GM18519 (cell line): ENCODE measurements at regions not wholly inside any gene's neighbourhood (a gene's known extent, or its start where the extent isn't known, plus 50 kb on each side); places are given as distances from the start of the nearest gene placed in this dataset.
"Not testable (repeated sequence)": the region's sequence is repeated elsewhere in the genome, so short reads cannot be mapped to it uniquely, and the experiment has no call there.

Experiments
- ATAC-seq: cut with Tn5 transposase; IDR thresholded peaks from one replicate; pipeline ENCODE4 v1.9.1; 2021; ENCODE audit warnings: mild to moderate bottlenecking, moderate library complexity; ENCODE audit not compliant: unreplicated experiment, low FRiP score

- ATAC-seq, result not testable (repeated sequence)
Observed at GRCh38 chr2:87683961-87684360, 63.9 kb upstream of the PLGLB2 start.

GRCh38 chr2:87685558-87685957 is 62.3 kb upstream of the PLGLB2 start:
- ATAC-seq, result not testable (repeated sequence)

- ATAC-seq, result not testable (repeated sequence)
Observed at GRCh38 chr2:87686873-87687549, 60.9 kb upstream of the PLGLB2 start.

GRCh38 chr2:87687550-87688270 is 60.2 kb upstream of the PLGLB2 start:
- ATAC-seq, result not testable (repeated sequence)

- ATAC-seq, result not testable (repeated sequence)
Observed at GRCh38 chr2:87691899-87692592, 55.8 kb upstream of the PLGLB2 start.

DNA sequence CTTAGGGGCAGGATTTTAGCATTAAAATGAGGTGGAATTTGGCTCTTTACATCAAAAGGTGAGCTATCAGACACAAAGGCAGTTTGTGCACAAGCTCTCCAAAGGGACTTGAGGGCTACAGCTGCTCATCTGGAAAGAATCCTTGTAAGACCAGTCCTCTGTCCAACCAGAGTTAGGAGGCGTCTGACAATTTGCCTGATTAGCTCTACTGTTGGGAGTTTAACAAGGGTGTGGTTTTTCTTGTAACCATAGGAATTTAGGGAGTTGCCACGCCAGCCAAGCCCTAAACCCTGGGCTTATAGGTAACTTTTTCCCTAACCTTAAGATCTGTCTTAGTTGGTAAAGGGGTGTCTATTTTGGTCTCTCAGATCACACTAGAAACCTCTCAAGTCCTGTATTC is 55.0 kb upstream of the PLGLB2 start:
- not testable (repeated sequence) for ATAC-seq

DNA sequence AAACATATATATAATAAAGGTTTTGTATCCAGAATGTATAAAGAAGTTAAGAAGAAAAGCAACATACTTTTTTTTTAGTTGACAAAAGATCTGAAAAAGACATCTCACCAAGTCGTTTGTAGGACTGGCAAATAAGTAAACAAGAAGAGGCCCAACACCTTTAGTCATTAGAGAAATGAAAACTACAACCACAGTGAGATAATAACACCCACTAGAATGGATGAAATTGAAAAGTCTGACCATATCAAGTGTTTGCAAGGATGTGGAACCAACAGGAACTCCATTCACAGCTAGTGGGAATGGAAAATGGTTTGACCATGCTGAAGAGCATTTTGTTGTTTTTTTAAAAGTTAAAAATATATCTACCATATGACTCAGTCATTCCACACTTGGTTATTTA is 54.0 kb upstream of the PLGLB2 start:
- ATAC-seq, result not testable (repeated sequence)

DNA sequence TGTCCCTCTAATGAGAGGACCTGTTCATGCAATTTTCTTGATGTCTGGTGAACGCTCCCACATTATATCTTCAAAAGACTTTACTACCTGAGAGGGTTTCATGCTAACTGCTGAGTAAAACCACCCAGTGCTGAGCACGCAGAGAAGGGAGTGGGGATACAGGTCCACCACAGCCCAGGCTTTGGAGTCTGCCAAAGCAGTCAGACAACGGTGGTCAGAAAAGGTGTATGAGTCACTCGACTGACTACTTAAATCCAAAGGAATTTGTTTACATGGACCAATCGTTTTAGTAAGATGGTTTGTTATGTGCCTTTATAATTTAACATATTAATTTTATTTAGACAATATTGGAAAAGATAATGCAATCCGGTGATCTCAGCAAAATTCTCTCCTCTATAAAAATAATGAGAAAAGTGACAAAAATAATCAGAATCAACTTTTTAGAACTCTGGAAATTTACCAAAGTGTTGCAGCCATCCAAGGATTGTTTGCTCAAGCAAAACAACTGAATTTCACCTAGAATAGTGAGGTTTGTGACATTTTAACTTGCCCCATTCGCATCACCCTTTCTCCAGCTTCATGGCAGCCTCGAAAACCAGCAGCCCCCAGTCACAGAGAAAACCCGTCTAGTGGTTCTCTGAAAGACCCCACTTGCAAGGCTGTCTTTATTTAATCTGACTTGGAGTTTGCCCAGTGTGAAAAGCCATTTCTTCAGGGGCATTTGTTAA is 52.1 kb upstream of the PLGLB2 start:
- ATAC-seq, result not testable (repeated sequence)
